Hepatocyte (in vitro differentiated cells): ENCODE measurements at regions not wholly inside any gene's neighbourhood (a gene's known extent, or its start where the extent isn't known, plus 50 kb on each side); places are given as distances from the start of the nearest gene placed in this dataset.

ENCODE experiments used
- CTCF ChIP-seq: fragments of 200-600 bp; sonication (generic); IDR thresholded peaks from 2 replicates; pipeline ENCODE4 v1.5.1; 2016; ENCODE audit warnings: antibody characterized with exemption, mild to moderate bottlenecking; ENCODE audit not compliant: poor library complexity
- EZH2 ChIP-seq: fragments of 200-600 bp; sonication (generic); IDR thresholded peaks from 2 replicates; pipeline ENCODE4 v1.6.1; 2016; ENCODE audit warnings: antibody characterized with exemption, mild to moderate bottlenecking, borderline replicate concordance

DNA sequence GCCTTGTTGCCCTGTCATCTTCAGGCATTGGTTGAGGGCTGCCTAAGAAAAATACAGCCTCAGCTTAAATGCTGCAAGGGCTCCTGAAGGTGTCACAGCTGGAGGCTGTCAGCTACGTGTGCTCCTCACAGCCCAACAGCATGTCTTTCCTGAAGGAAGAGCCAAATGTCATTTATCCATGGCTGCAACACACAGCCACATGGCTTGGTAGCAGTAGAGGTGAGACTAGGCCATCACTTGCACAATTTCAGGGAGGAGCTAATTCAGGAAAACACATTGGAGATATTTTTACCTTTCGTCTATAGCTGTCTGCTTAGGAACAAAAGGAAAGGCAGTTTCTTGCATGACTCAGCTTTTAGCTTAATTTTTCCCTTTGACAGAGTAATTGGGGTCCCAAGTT, 260.7 kb downstream of the SYK start:
- TF ChIP-seq CTCF (no peak), EZH2 (no peak)
